ENCODE measurements at regions not wholly inside any gene's neighbourhood (a gene's known extent, or its start where the extent isn't known, plus 50 kb on each side); places are given as distances from the start of the nearest gene placed in this dataset.

DNA sequence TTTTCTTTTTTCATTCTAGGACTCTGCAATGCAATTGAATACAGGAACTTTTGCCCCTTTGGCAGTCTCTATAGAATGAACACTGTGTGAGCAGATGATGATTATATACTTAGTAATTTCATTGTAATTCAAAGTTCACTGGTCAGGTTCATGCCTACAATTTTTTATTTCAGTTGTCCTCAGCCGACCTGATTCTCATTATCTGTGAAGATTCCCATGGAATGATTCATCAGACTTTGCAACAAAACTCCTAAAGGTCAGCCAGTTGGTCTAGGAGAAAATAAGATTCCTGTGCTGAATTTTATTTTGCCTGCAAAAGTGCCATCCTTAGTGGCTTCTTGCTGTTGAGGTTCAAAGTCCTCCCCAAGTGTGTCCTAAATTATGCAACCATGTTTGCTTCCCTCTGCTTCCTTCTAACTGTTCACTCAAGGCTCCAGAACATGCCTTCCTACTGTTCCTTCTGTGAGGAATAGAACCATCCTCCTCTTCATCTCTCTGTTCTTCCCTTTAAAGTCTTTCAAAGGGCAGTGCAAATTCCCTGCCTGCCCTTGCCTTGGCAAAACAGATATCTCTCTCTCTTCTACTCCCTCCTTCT, 194.2 kb upstream of the CNR1 start:
- TF ChIP-seq, protein P1, sequence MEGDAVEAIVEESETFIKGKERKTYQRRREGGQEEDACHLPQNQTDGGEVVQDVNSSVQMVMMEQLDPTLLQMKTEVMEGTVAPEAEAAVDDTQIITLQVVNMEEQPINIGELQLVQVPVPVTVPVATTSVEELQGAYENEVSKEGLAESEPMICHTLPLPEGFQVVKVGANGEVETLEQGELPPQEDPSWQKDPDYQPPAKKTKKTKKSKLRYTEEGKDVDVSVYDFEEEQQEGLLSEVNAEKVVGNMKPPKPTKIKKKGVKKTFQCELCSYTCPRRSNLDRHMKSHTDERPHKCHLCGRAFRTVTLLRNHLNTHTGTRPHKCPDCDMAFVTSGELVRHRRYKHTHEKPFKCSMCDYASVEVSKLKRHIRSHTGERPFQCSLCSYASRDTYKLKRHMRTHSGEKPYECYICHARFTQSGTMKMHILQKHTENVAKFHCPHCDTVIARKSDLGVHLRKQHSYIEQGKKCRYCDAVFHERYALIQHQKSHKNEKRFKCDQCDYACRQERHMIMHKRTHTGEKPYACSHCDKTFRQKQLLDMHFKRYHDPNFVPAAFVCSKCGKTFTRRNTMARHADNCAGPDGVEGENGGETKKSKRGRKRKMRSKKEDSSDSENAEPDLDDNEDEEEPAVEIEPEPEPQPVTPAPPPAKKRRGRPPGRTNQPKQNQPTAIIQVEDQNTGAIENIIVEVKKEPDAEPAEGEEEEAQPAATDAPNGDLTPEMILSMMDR (conservative IDR thresholded peaks at IDR 0.05): no peak
- TF ChIP-seq EZH2 (IDR thresholded peaks at IDR 0.05; ENCODE audit: low read depth): no peak
